SW 1271 (cell line): ENCODE measurements at regions not wholly inside any gene's neighbourhood (a gene's known extent, or its start where the extent isn't known, plus 50 kb on each side); places are given as distances from the start of the nearest gene placed in this dataset.

Source experiments
- DNase-seq, 2 experiments: peaks; one replicate each; lab custom pipeline; 2025; lab: John Stamatoyannopoulos, UW

DNA sequence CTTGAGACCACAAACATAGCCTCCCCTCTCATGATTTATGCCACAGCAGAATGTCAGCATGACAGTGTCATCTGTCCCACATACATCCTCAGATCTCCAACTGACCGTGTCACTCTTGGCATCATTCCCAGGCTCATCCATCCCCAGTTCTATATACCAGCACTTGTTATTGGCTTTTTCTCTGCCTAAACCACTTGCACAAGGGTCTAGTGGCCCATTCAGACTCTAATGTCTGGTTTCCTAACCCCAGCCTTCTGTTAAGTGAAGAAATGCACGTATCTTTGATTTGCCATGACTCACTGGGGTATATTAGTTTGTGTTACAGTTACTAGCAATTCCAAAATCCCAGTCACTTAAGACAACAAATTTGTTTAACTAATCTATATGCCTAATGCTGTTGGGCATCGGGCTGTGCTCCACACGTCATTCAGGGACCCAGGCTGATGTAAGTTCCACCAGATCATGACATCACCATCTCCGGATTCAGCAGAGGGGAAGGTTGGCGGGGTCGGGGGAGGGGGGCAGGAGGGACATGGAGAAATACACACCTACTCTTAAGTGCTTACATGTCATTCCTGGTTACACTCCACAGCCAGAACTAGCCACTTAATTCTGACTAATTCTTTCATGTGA is 517.4 kb downstream of the BUD13 start:
- DNase-seq: no peak

DNA sequence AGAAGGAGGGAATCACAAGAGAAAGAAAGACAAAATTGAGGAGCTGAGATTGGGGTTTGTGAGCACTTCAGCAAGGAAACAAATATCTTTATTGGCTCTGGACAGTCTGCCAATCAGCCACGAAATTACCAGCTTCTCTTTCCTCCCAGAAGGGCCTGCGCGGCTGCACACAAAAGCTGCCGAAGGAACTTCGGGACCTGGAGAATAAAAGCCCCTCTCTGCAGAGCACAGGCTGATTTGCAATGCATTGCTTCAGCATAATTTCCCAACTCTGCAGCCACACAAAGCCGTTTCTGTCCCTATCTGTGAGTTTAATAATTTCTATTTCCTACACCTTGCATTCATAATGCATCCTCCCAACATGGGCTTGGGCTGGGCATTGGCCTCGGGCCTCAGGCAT is 522.6 kb downstream of the BUD13 start:
- no peak for DNase-seq

DNA sequence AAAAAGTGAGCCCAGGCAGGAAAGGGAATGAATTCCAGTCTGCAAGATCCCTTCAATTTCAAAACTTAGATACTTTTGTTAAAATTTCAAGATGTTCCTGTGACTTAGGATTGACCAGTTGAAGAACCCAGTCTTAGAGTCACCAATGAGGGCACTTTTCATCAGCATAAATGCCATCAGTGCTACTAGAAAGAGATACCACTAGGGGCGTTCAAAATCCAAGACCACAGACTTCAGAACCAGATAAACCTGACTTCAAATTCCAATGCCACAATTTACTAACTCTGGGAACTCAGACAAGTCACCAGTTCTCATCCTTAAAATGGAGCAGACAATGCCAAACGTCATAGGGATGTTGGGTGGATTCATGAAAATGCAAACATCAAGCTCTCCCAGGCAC is 523.2 kb downstream of the BUD13 start:
- no peak for DNase-seq

DNA sequence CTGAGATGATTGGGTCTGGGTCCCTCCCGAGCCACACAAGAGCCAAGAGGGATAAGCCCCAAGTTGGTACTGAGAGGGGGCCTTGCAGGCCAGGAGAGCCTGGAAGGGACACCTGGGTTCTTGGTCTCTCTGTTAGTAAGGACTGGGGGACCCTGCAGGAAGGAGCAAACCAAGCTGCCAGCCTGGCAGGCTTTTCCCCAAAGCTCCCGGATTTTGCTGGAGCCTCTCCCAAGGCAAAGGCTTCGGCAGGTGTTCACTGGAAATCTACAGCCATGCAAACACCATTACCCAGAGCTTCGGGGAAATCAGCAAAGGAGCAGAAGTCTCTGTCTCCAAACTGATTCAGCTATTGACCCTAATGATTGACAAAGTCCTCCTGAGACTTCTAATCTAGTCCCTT is 527.9 kb downstream of the BUD13 start:
- DNase-seq: no peak

DNA sequence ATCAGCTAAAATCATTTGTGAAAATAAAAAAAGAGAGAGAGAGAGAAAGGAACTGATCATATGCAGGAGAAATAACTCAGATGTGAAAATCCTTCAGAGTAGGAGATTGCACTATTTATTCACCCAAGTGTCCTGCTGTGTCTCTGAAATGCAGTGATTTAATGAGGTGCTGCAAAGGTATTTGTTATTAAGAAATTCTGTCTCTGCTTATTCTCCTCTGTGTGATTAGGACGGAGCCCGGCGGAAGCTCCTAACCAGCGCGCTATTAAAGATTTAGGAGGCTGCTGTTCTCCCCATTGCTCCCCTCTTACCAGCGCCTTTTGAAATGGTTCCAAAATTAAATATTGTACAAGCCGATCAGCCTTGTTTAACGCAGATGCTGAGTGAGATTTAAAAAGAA is 528.3 kb downstream of the BUD13 start:
- no peak for DNase-seq

DNA sequence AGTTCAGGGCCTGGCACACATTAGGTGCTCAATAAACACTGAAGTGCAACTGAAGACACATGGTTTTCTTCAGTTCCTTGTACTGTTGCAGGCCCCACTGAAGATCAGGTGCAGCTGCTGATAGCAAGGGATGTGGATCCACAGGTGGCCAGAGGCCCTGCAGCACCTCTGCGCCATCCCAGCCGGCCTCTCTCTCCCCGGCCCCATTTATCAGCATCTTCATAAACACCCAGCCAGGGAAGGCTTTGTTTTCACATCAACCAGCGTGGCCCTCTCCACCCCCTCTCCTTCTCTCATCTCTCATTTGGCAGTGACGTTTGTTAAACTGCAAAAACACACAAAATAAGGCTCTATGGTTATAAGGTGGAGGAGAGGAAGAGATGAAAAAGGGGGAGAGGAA is 528.8 kb downstream of the BUD13 start:
- no peak for DNase-seq

DNA sequence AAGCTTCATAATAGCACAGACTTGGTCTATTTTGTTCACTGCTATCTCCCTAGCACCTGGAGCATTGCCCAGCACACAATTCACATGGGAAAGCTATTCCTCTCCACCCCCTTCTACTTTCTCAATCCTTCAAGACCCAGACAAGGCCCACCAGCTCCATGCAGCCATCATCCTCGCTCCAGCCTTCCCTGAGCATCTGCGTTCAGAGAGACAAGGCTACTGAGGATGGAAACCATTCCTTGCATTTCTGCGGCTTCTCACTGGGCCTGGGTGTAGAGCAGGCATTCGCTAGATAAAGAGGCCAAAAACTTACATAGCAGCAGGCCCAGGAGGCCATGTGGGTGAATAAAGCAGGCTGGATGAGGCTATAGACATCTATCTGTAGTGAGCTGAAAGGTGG is 530.8 kb downstream of the BUD13 start:
- DNase-seq: no peak

DNA sequence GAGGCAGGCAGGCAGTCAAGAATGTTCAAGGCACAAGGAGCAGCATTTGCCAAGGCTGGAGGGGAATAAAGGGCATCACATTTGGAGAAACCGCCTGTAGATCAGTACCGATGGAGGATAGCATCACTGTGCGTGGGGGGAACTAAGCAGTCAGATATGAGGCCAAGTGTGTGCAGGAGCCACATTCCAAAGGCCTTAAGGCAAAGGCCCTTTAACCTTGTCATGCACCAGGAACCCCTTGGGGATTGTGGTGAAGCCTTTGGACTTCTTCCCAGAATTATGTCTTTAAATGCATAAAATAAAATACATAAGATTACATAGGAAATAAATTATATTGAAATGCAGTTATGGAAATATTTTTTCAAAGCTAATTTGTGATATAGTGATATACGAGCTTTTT is 532.1 kb downstream of the BUD13 start:
- DNase-seq: no peak

DNA sequence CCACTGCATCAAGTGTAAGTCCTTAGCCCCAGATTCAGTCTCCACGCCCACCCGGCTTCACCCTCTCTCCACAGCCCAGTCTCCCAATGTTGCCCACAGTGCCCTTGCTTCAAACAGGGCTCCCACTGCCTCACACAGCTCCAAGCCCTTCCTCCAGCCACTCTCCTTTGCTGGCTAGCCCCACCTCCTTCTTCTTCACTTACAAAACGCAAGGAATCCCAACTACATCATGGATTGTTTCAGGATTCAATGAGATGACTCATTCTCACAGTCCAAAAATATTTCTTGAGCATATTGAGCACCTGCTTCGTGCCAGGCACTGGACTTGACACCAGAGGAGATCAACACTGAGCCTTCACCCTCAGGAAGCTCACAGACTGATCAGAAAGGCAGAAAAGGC is 533.5 kb downstream of the BUD13 start:
- DNase-seq: no peak

DNA sequence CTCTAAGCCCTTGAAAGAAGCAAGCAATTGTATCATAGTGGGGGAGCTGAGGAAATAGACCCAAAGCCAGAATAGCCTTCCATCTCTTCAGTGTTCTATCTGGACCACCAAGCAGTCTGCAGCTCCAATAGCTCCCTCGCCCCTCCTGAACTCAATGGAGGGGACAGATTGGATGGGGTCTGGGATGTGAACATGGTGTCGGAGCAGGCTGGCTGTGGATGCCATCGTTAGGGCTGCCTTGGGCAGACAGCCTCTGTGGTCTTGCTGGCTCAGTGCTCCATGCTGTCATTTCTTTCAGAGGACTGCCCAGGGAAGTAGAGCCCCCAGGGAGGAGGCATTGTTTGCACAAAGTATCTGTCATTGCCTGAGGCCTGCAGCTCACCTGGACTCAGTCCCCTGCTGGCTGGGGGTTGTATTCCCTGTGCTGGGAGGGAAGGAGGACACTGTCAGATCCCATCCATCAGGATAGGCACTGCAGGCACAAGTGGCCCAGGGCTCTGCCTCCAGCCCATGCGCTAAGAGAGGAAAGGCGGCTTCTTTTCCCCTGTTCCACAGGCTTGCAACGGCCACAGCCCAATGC is 537.7 kb downstream of the BUD13 start:
- no peak for DNase-seq

DNA sequence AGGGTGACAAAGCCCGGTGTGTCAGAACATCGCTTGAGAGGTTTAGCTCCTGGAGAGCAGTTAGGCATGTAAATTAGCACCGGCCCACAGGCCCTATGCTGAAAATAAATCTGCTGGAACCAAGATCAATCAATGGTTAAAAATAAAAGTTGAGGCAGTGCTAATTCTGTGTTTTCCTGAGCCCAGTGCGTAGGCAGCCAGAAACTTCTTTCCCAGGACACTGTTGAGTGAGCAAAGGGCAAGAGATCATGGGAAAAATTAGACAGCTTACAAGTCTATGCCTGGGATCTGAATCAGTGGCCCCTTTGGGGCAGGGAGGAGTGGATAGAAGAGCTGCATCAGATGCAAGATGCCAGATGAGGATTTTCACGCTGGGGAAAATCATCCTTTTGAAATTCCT is 539.2 kb downstream of the BUD13 start:
- no peak for DNase-seq

DNA sequence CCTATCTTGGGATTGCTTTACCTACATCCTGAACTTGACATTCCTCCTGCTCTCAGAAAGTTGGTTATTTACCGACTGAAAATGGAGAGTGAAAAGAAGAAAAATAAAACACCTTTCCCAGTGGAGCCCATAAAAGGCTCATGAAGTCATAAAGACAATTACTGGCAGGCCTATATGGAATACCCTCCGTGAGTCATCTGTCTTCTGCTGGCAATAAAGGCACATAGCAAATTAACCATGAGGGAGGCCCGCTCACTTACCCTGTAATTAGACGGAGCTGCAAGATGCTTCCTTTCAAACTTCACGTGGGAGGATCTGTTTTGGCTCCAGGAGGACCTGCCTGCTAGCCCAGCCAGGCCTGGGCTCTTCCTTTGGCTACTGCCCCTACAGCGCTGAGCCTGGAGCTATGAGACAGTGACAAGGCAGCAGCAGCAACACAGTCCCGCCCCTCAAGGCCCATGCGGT is 540.4 kb downstream of the BUD13 start:
- no peak for DNase-seq

DNA sequence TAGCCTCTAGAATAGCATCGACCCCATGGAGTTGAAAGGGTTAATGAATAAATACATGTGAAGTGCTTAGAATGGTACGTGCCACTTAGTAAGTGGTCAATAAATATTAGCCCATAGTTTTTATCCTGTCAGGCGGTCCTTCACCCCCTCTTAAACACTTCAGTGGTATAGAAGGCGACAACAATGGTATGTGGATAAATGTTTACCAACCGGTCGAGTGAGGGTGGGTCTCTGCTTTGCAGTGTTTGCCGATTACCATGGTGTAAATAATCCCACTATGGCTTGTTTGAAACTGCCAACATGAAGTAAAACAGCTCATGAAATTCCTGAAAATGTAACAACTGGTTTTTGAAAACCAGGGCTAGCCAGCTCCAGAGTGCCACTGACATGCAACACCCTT is 541.2 kb downstream of the BUD13 start:
- DNase-seq: no peak

DNA sequence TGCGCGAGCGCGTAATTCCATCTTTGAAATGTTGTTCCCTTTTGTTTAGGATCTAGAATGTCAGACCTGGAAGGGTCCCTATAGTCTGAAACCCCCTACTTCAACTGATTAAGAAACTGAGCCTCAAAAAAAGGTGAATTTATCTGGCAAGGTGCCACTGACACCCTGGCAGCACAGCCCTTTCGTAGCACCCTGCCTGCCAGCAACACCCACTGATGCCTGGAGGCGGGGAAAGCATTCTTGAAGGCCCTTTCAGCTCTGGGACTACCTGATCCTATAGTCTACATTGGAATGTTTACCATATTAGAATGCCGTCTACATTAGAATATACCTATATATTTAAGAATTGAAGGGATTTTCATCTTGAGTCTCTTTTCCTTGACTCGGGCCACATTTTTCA is 542.3 kb downstream of the BUD13 start:
- no peak for DNase-seq

DNA sequence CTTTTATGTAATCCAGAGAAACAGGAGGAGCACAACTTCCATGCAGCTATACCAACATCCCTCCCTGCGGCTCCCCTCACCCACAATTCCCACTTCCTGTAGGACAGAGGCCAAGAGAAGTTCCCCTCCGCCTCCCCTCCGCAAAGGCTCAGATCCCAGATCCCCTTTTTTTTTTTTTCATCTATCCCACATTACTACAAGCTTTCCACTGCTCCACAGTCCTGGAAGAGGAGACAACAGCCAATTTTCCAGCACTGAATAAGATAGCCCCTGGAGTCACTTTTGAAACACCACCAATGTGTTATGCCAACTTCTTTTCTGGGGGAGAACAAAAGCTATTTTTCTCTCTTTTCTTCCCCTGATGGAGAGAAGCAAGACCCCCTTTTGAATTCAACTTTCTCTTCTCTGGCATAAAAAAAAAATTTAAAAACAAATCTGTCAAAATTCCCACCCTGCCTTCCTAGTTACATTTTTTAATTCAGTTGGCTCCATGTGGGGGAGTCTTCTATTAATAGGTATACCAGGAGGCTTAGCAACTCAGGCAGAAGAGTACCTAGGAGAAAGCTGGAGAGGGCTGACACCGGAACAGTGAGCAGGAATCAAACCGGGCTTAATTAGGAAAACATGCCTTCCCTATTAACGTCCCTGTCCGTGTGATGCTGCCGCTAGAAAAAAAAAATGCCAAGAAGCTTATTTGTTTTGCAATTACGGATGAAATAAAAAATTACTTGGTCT is 543.4 kb downstream of the BUD13 start:
- DNase-seq: no peak

DNA sequence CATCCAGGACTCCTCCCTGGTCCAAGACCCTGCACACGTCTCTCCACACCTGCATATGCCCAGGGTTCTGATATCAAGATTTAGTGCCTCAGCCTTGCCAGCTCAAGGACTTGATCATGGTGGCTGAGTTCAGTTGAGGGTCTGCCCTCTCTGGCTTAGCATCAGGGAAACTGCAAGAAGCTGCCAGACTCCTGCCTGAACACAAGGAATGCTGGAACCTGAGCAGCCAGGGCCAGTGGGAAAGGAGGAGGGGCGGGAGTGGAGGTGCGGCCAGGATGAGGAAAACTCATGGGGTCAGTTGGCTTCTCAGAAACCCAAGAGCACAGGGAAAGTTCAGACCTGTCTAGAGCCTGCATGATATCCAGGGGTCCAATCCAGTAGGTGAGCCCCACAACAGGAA is 546.1 kb downstream of the BUD13 start:
- no peak for DNase-seq

DNA sequence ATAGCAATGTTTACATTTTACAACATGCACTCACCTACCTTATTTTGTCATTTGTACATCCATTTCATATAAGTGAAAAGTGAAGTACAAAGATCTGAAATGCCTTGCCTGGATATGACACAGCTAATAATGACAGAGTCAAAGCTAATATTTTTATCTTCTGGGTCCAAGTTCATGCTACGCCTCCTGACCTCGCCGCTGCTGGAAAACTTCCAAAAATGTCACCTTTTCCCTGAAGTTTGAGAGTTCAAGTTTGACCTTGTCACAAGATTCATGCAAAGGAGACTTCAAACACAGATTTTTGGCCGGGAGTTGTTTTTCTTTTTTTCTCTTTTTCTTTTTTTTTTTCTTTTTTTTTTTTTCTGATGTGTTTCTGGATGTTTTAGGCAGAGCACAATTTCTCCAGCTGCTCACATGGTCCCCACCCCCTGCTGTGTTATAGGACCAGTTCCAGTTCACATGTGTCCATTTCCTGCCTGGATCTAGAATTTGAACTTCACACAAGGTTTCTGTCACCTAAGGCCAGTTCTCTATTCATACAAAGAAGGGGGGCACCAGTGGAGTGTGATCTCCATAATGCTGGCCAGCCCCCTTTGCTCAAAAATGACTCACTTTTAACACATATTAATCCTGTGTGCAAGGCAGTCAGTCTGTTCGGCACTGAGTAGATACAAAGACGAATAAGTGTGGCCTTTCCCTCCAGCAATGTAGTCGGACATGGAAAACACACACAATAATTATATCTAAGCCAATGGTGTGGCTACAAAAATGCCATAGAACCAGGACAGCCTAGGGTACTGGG is 546.8 kb downstream of the BUD13 start:
- no peak for DNase-seq

DNA sequence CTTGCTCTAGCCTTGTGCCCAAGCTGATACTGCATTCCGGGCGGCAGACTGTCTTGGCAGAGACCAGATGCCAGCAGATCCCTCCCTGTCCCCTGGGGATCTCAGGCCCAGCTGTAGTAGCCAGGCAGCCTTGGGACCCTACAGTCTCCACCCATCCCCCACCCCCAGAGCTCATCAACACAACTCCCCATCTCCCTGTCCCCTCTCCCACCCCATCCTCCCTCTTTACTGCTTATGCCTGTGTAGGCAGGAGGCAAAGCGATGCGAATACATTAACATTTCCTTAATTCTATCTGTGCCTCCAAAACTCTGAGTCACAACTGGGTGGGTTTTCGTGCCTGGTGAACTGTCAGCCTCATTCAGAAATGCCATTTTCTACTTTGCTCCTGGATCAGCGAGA is 547.6 kb downstream of the BUD13 start:
- no peak for DNase-seq

DNA sequence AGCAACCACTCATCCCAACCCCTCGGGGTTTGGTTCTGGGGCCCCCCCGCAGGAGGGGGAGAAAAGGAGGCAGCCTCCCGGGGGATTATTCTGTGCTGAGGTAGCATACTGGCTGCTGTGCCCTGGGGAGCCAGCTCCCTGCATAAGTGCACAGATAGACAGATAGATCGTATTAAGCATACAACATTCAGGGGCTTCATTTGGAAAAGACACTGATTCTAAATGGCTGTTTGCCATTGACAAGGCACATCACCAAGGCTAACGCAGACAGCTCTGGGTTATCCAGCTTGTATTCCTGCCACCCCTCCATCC is 547.9 kb downstream of the BUD13 start:
- DNase-seq: no peak

DNA sequence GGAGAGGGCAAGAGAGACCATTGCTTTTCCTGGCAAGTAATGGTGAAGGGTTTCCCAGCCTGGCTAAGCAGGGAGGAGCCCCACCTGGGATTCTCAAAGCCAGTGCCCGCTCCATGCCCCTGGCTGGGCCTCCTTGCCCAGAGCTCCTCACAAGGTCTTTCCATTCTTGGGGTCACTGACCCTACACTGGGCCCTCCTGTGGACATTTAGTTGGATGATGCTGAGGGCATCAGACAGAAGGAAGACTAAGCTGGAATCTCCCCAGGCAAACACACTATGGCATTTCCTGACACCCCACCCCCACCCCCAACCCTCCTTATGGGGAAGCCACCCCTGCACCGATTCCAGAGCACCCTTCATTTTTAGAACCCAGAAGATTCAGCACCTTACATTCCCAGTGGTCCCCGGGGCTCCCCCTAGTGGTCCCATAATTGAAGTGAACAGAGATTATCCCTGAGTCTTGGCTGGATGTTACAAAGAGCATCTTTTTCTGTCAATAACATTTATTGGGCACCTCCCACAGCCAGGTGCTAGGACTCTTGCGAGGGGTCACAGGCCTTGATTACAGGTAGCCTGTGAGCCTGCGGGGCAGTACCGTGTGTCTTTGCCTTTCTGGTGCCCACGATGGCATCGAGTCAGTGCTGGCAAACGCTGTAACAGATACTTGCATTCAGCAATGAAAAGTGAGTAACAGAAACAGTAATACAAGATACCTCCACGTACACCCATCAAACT is 548.5 kb downstream of the BUD13 start:
- peak in 1 of 2 experiments; percentile 0 for DNase-seq

DNA sequence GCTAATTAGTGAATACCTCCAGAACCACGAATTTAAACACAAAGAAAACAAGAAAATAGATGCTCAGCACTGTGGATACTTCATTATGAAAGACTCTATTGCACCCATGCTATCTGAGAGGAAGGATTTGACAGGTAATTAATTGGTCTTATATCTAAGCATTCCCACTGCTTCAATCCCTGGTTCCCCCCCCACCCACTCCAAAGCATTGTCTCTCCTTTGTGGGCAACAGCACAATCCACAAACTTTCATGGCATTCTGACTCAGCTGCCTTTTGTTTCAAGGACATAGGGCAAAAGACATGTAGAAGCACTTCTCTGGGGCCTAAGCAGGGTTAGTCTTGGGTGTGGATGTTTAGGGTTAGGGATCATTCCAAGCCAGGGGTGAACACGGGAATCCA is 551.4 kb downstream of the BUD13 start:
- DNase-seq: no peak

DNA sequence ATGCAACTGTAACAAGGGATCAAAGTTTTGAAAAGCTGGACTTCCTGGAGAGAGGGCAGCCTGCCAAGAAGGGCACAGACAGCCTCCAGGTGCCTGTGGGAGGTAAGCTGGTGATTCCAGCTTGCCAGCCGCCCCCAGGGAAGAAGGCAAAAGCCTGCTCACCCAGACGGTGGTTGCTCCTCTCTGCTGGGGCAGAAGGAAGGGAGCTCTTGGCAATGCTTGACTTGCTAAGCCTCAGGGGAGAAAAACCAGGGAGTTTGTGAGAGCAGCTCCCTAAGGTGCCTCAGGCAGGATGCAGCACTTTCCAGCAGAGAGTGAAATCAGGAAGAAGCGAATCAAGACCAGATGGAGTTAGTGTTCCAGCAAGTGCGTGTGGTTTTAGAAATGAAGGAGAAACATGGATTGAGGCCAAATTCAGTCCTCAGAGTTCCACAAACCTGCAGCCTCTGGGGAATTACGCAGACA is 553.6 kb downstream of the BUD13 start:
- DNase-seq: no peak
